ENCODE measurements at regions not wholly inside any gene's neighbourhood (a gene's known extent, or its start where the extent isn't known, plus 50 kb on each side); places are given as distances from the start of the nearest gene placed in this dataset.

DNA sequence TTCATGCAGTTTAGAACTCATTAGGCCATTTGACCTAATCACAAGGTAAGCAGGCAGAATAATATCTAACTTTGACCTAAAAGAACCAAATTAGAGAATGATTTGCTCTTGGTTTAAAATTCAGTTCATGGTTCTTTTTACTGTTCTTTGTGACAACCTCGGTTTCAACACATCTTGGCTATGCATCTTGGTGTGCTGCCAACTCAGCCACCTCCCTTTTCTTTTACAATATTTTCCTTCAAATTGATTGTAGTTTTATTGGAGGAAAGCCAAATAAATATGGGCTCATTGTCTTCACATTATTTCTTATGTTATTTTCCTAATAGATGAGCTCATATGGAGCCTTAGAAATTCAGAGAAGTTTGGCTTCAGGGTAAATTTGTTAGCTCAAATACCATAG lies 338.3 kb downstream of the SIPA1L2 start:
- no peak for TF ChIP-seq POLR2A (IDR thresholded peaks at IDR 0.05)
- TF ChIP-seq, protein P1, sequence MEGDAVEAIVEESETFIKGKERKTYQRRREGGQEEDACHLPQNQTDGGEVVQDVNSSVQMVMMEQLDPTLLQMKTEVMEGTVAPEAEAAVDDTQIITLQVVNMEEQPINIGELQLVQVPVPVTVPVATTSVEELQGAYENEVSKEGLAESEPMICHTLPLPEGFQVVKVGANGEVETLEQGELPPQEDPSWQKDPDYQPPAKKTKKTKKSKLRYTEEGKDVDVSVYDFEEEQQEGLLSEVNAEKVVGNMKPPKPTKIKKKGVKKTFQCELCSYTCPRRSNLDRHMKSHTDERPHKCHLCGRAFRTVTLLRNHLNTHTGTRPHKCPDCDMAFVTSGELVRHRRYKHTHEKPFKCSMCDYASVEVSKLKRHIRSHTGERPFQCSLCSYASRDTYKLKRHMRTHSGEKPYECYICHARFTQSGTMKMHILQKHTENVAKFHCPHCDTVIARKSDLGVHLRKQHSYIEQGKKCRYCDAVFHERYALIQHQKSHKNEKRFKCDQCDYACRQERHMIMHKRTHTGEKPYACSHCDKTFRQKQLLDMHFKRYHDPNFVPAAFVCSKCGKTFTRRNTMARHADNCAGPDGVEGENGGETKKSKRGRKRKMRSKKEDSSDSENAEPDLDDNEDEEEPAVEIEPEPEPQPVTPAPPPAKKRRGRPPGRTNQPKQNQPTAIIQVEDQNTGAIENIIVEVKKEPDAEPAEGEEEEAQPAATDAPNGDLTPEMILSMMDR (IDR thresholded peaks at IDR 0.05) = no peak
